ENCODE measurements at regions not wholly inside any gene's neighbourhood (a gene's known extent, or its start where the extent isn't known, plus 50 kb on each side); places are given as distances from the start of the nearest gene placed in this dataset.
A peak's percentile ranks its signal among the peaks of the same experiment; 100 is the strongest.
"Not testable (repeated sequence)": the region's sequence is repeated elsewhere in the genome, so short reads cannot be mapped to it uniquely, and the experiment has no call there.

DNA sequence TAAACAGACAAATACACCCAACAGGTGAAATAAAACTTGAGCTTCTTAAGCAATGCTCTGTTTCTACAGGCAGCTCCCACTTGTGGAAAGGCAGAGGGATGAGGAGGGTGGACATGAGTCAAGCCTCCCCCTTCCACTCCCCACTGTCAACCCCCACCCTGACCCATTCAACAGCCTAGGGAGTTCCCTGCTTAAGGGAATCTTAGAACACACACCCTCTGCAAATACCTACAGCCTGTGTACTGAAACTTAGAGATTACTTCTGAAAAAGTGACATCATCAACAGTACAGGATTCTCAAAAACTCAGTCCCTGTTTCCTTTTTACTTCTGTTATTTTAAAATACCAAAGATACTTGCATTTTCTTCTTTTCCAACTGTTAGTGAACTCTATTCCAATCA is 345.4 kb downstream of the SOX9 start:
- DNase-seq (no peak), ATAC-seq (no peak)
- intact Hi-C loops (cut with micrococcal nuclease) = no loop called here

DNA sequence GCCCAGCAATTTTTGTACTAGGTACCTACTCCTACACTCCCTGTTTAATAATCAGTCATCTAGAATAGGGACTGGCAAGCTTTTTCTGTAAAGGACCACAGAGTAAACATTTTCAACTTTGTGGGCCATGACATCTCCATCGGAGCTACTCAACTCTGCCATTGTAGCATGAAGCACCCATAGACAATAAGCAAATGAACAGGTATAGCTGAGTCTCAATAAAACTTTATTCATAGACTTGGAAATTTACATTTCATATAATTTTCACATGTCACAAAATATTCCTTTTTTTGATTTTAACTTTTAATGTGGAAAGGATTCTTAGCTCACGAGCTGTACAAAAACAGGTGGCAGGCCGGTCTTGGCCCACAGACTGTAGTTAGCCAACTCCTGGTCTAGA is 345.8 kb downstream of the SOX9 start:
- intact Hi-C loops (cut with micrococcal nuclease) = no loop called here
- DNase-seq (no peak), ATAC-seq (no peak)

DNA sequence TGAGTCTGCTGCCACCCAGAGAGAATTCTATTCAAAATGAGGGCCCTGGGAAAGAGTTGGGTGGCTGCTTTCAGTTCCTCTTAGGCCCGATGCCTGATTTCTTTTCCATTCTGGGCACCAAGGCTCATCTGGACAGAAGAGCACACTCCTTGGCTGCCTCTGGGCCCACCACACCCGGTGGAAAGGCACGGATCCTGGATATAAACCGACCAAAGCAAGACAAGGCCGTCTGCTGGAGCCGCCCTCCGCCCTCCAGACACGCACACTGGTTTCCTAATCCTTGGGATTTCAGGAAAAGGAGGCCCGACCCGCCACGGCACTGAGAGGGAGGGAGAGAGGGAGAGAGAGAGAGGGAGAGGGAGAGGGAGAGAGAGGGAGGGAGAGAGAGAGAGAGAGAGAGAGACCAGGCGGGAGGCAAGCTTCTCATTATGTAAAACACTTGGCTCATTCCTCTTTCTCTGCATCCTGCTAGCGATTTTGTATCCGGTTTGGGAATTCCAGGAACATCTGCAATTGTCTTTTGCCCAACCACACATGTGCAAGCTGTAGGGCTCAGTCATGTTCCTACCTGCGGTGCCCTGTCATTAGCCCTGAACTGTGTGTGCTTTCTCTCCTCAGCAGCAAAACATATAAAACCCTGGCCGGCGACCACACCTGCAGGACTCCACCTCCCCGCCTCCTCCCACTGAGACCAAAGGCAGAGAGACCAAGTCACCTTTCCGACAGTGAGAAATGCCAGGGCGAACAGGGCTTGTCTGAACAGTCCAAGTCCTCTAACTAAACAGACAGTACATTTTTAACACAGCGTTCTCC is 347.2 kb downstream of the SOX9 start:
- ATAC-seq (peak; percentile 71), DNase-seq (peak; percentile 50)
- intact Hi-C loops (cut with micrococcal nuclease) = no loop called here

DNA sequence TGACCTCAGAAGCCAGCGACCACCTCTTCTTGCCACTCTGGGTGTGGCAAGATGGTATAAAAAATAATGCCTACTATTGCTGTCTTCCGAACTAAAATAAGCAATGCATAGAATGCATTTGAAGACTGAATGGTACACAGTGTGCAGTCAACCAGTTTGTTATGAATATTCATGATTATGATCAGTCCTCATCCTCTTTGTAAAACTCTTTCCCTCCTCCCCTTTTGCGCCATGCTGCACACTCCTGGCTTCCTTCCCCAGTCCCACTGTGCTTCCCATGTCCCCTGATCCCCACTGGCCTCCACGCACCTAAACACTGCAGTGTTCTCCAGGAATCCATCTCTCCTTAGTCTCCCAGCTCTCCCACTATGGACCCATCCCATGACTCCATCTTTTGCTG is 348.0 kb downstream of the SOX9 start:
- DNase-seq (no peak), ATAC-seq (no peak)
- intact Hi-C loops (cut with micrococcal nuclease) = no loop called here

DNA sequence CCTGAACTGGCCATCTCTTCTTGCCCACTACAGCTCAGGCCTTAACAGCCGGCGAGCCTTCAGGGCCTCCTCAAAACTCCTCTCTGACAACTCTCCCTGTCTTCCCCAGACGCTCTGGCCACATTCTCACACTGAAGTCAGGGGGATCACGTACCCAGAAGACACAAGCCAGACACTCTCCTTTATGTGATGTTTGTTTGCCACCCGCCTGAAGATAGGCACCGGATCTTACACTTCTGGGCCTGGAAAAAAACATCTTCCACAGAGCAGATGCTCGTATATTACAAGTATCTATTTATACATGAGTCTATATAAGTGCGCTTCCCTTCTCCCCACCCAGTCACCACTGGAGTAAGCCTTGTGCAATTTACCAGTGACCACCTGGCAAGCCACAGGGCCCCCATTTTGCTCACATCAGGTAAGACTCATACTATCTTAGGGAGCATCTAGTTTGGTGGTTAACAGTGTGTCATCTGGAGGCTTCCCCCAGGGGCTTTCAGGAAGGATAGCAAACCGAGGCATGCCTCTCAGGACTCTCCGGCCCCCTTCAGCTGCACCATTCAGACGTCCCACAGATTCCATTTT is 349.4 kb downstream of the SOX9 start:
- DNase-seq (no peak), ATAC-seq (no peak)
- intact Hi-C loops (cut with micrococcal nuclease) = no loop called here

DNA sequence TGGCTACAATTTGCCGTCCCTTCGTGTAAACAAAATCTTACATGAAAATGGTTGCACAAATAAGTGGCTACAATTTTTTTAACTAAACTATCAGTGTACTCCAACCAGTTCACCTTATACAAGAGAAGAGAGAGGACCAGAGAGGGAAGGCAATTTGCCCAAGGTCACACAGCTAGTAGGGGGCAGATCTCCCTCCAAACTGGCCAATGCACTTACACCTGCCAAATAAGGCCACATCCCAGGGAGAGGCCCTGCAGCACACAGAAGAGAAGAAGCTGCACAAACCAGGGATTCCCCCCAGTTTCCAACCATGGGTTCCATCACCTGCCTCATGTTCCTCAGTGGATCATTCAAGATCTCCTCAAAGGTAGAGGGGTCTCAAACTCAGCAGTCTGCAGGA is 349.9 kb downstream of the SOX9 start:
- ATAC-seq = no peak
- no peak for DNase-seq
- intact Hi-C loops (cut with micrococcal nuclease) = no loop called here

DNA sequence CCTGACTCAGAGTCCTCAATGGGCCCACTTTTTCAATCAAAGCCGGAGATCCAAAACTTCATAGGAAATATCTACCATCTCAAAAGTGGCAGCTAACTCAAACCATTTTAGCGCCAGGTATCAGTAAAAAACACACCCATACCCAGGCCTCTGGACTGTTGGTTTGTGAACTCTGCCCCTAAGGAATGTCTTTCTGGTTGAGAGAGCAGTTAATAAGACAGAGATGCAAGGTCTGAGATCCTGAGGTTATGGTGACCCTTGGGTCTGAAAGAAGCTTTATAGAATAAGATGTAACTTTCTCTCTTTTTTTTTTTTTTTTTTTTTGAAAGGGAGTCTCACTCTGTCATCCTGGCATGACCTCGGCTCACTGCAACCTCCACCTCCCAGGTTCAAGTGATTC is 350.5 kb downstream of the SOX9 start:
- ATAC-seq (no peak), DNase-seq (no peak)
- intact Hi-C loops (cut with micrococcal nuclease) = no loop called here

DNA sequence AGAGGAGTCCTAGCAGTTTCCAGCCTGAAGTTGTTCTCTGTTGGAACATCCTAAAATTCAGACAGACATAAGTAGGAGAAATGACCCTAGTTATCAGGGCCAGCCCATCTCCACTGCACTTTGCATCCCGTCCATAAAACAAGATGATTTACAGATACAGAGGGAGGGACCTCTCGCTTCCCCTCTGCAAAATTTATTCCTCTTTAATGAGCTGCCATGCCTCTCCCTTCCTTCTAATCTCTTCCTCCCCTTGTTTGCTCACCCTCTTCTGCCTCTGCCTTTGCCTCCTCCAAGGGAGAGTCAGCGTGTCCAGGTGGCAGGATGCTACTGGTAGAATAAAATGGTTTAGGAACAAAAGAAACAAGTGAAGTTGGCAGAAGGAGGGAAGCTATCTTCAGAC is 351.3 kb downstream of the SOX9 start:
- ATAC-seq (no peak), DNase-seq (no peak)
- intact Hi-C loops (cut with micrococcal nuclease) = no loop called here

DNA sequence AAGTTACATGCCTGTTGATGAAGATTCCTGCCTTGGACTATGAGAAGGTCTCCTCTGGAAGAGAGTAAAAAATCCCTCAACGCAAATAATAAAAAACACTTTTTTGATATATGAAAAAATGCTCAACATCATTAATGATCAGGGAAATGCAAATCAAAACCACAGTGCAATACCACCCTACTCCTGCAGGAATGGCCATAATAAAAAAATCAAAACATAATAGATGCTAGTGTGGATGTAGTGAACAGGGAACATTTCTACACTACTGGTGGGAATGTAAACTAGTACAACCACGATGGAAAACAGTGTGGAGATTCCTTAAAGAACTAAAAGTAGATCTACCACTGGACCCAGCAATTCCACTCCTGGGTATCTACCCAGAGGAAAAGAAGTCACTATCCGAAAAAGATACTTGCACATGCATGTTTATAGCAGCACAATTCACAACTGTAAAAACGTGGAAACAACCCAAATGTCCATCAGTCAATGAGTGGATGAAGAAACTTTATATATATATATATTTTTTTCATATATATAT is 352.1 kb downstream of the SOX9 start:
- DNase-seq; ATAC-seq; intact Hi-C loops (cut with micrococcal nuclease): not testable (repeated sequence)

DNA sequence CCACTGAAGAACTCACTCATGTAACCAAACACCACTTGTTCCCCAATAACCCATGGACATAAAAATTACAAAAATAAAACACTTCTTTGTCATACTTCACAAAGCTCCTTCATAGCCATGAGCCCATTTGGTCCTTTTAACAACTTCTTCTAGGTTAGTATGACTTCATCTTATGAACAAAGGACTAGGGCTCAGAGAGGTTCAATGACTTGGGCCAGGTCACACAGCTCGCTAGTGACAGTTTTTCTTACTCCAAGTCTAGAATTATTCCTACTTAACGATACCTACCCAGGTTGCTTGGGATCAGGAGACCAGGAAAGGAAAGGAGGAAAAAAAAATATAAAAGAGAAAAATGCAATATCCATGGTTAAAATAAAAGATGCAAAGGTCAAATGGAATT is 353.4 kb downstream of the SOX9 start:
- DNase-seq = no peak
- no peak for ATAC-seq
- intact Hi-C loops (cut with micrococcal nuclease) = no loop called here

DNA sequence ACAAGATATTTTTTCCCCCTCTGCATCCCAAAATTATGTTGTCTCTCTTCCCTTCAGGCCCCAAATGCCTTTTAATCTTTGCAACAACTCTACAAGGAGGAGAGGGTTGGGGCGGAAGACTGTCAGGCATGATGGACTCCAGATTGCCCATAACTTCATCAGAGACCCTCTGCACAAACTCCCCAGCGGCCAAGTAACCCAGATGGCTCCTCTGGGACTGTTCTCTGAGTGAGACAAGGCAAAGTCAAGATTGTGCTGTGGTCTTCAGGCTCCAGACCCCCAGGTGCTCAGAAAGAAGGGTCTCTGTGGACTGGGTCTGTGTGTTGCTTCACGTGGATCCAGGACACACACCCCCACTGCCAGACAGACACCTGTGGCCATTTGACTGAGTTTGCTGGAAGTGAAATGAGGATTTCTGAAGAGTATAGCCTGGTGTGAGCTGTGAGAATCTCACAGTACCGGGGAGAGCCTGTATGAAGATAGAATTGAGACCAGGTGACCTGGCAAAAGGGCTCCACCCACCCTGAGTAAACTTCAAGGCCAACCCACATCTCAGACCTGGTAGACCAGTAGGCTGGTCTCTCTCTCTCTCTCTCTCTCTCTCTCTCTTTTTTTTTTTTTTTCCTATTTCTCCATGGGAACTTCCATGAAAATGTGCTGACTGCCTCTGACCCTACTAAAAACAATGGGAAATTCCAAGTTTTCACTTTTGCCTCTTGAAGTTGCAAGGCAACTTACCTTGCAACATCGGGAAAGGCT is 354.1 kb downstream of the SOX9 start:
- DNase-seq (no peak), ATAC-seq (no peak)
- intact Hi-C loops (cut with micrococcal nuclease) = no loop called here

DNA sequence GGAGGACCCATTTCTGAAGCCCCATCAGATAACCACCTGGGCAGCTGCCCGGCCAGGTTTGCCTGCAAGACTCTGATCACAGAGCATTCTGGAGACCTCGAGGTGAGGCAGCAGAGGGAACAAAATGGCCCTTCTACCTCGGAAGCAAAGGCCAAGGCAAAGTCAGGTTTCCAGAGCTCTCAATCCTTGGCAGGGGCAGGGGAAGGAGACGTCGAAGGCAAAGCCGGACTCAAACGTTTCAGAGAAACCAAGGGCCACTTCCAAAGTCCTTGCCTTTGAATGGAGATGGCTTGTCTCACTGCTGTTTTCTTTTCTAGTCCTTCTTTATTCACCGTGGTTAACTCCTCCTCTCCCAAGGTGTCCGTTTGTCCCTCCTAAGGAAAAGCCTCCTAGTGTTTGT is 355.3 kb downstream of the SOX9 start:
- ATAC-seq (no peak), DNase-seq (no peak)
- intact Hi-C loops (cut with micrococcal nuclease) = no loop called here

DNA sequence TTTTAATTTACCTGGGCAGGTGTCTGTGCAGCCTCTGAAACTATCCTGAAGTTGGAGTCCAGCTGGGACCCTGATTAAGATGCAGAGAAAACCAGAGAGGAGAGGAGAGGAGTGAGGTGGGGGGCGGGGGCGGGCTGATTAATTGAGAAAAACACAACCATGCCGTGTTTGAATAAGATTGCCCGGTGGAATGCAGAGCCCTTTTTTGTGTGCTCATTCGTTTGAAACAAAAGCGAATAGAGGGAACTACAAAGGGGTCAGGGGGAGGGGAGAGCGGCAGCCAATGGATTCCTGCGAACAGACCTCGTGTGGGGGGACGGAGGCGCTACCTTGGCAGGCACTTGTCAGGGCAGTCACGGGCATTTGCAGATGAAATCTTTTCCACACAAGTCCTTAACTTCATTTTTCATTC is 355.8 kb downstream of the SOX9 start:
- intact Hi-C loops (cut with micrococcal nuclease) = no loop called here
- DNase-seq = no peak
- no peak for ATAC-seq

DNA sequence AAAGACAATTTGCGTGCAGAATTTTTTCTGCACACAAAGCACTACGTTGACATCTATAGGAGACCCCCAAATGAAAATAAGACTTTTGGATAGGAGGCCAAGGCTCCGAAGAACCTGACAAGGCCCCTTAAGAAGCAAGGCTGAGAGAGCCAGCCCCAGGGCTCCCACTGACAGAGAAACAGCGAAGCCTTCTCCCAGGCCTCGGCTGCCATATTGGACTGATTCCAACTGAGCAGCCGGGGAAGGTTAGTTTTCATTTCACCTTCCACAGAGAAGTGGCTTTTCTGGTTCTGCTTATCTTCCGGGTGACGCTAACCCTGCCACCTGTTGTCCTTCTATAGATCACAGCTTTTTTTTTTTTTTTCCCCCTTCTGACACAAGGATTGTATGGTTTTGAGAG is 356.7 kb downstream of the SOX9 start:
- intact Hi-C loops (cut with micrococcal nuclease) = no loop called here
- no peak for ATAC-seq
- no peak for DNase-seq

DNA sequence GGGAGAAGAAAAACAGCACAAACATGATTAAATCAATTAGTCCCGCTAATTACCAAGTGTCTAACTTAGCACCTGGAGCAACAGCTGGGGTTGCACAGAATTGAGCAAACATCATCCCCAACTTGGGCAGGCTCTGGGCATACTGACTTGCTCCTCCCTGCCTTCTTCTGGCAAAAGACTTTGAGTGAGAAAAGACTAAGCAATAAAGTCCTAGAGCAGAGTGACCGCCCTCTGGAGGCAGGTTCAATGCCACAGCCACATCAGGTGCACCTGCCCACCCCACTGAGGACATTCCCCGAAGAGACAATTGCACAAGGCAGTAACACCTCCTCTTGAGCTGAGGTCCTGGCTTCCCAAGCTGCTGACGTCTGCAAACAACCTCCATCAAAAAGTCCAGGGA is 358.3 kb downstream of the SOX9 start:
- no peak for ATAC-seq
- intact Hi-C loops (cut with micrococcal nuclease) = no loop called here
- no peak for DNase-seq

DNA sequence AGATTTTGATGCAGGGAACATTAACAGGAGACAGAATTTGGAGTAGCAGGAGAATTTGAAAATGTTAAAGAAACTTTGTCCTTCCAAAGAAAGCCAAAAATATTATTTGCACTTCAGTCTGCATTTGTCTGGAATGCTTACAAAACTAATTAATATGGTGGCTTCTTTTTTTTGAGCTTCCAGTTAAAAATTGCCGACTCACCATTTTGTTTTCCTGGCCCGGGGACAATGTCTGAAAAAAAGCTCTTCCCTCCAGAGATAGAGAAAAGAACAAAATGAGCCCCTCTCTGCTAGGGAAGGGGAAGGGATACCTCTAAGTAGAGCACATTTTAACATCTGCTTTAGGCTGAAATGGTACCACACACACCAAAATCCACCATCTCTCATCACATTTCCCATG is 360.8 kb downstream of the SOX9 start:
- intact Hi-C loops (cut with micrococcal nuclease) = no loop called here
- ATAC-seq (no peak), DNase-seq (no peak)

DNA sequence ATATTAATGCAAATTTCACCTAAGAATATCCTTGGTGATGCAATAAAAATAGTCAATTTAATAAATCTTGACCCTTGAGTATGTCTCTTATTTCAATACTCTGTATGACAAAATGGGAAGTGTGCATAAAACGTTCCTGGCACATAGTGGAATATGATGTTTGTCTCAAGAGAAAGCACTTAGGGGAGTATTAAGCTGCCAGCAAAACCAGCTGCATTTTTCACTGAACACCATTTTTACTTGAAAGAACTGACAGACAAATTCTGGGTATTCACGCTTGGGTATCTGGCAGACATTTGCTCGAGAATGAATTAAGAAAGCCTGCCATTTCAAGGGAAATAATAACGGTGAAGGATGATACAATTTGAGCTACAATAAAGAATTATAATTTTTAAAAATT is 364.8 kb downstream of the SOX9 start:
- no peak for ATAC-seq
- DNase-seq = no peak
- intact Hi-C loops (cut with micrococcal nuclease) = no loop called here

DNA sequence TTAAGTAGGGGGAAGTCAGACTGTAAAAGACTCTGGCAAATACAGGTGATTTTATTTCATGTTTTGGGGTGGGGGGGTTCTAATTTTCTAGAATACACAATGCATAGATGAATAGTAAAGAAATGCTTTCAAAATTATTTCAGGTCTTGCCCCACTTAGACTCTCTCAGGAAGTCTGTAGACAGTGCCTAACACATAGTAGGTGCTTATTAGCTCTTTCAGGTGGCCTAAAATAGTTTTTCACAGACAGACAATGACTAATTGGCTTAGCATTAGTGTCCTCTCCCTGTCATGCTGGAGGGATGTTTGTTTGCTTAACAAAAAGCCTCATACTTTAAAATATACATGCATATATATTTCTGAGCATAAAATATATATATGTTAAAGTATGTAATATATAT is 366.0 kb downstream of the SOX9 start:
- intact Hi-C loops (cut with micrococcal nuclease) = no loop called here
- DNase-seq (no peak), ATAC-seq (no peak)

DNA sequence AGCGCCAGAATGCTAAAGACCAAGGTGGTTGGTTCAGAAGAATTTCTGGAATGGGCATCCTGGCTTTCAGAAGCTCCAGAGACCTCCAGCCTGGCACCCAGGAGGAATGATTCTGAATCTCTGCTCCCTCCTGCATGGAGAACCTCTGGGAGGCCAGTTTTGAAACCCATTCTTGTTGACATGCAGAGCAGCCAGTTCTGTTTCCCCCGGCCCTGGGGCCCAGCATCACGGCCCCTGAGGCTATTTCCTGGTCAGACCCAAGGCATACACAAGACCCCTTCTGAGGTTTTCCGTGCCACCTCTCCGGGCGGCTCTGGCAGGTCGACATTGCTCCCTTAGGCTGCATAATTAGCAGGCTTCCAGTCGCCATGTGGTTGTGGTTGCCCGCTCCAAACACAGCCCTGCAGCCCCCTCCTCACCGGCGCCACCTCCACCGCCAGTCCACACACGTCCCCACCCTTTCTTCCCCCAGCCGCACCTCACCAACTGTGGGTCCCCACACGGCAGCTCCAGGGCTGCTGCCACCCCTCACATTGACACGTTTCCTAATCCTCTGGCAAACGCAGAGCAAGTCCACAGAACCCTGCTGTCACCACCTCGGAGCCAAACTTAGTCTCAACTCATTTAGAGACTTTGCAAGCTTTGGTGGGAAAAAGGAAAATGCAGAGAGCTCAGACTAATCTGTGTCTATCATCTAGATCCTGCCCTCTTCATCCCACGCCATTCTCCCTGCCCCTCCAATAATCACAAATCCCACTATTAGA is 367.1 kb downstream of the SOX9 start:
- DNase-seq (peak; percentile 24), ATAC-seq (no peak)
- intact Hi-C loops (cut with micrococcal nuclease) = no loop called here
